IPS-NIHi11 (cell line): ENCODE measurements at regions not wholly inside any gene's neighbourhood (a gene's known extent, or its start where the extent isn't known, plus 50 kb on each side); places are given as distances from the start of the nearest gene placed in this dataset.

Experiments used
- DNase-seq: peaks from one replicate; pipeline ENCODE4 v3.0.0; 2012; ENCODE audit warnings: mixed read lengths, low spot score

GRCh38 chr18:38481576-38481975 lies 916.0 kb upstream of the CELF4 start:
- DNase-seq: no peak

- no peak for DNase-seq
Observed at GRCh38 chr18:38475686-38476085, 910.1 kb upstream of the CELF4 start.

- no peak for DNase-seq
Observed at GRCh38 chr18:38473535-38473934, 907.9 kb upstream of the CELF4 start.

DNA sequence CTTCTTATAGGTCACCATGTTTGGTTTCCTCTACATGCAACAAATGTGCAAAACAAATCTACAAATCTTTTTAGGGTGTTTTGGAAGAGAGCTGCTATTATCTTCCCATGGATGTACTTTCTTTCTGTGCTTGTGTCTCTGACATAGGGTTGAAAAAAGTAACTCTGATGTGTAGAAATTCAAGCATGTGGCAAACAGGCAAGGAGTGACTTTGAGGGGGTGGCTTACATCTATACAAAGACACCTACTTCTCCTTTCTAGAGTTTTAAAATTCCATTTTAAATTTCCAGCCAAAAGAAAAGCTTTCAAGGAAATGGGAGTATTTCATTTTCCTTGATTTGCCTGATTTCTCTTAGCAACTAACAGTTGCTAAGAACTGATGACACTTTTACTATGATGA lies 904.8 kb upstream of the CELF4 start:
- no peak for DNase-seq

DNA sequence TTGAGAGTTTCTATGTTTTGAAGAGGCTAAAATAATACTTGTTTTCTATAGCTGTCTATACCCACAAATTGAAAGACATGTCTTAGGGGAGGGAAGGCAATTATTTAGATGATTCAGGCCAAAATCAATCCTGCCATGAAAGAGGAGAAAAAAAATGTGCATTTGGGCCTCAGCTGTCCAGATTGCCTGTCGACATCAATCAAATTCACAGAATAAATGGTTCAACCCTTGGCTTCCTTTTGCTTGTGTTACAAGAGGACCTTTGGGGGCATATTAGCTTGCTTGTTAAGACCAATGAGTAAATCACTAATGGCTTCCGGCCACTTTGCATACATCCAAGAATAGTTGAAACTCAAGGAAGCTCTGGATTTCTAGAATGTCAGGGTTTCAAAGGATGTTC lies 900.8 kb upstream of the CELF4 start:
- DNase-seq: no peak

DNA sequence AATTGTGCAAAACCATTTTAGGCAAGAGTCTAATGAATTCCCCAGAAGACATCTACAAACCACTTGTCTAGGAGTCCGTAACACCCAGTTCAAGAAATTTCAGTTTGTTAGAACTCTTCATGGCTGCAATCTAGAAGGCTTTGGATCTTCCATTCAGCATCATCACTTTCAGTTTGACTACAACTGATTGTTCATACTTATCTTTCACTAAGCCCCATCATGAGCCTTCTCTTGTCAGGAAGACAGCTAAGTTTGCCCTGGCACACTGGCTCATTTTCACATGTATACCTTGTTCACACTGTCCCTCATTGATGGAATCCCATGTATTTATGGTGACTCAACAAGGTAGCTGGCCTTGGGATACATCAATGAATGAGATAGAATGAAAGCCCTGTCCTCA lies 898.4 kb upstream of the CELF4 start:
- DNase-seq: no peak

- no peak for DNase-seq
Observed at GRCh38 chr18:38460657-38461056, 895.1 kb upstream of the CELF4 start.

GRCh38 chr18:38459131-38459994 lies 893.8 kb upstream of the CELF4 start:
- no peak for DNase-seq

DNA sequence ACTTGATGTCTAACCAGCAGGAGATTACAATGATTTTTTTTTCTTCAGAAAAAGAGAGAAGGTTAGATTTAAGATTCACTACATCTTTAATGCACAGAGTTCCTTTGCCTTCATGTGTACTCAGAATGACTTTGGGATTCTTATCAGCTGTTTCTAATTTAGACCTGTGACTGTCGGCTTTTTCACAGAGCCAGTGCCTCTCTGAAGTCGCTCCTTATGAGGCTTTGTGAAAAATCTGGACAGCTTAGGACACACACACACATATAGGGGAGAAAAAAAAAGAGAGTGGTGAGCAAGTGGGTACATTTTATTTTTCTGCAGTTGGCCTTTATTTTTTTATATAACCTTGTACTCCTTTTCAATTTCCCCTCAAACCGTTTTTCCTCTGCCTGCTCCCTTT lies 893.1 kb upstream of the CELF4 start:
- no peak for DNase-seq

DNA sequence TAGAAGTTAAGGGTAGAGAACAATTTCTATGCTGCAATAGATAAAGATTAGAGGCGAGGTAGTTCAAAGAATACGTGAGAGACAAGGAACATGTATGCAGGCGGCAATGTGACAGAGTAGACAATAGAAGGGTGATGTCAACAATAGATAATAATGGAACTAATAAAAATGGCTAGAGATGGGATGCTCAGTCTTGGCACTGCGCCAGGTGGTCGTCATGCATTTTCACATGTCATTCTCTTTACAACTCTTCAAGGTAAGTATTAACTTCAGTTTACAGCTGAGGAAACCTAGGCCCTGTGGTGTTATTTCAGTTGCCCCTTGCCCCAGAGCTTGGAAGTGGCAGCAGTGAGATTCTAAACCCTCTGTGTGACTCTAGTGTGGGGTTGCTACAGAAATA lies 890.7 kb upstream of the CELF4 start:
- DNase-seq: no peak

DNA sequence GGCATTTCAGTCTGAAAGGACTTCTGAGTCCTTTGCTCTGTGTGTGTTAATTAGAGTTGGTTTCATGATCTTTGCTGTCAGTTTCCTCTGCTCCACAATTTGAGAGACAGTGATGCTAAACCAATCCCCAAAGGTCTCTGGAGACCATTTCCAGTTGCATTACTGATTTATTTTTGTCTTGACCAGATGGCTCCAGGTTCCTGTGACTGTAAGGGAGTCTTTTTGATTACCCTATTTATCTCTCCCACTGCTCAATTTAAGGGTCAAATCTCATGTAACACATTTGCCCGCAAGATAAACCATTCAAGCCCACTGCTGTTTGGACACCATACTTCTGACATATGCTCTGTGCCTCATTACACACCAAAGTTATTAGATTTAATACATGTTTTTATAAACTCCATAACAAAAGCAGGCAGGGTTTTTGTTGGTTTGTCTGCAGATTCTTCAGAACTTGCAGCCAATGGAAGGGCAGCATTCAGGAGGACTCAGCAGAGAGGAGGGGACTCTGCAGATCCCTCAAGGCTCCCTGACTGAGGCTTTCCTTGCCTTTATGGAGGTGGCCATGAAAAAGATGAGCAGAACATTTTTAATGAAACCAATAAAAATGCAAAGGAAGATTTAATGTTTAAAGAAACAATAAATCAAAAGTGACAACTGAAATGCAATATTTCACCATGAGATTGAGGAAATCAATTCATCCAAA lies 889.3 kb upstream of the CELF4 start:
- no peak for DNase-seq

GRCh38 chr18:38453880-38454279 lies 888.3 kb upstream of the CELF4 start:
- DNase-seq: no peak

GRCh38 chr18:38450876-38451275 lies 885.3 kb upstream of the CELF4 start:
- no peak for DNase-seq

DNA sequence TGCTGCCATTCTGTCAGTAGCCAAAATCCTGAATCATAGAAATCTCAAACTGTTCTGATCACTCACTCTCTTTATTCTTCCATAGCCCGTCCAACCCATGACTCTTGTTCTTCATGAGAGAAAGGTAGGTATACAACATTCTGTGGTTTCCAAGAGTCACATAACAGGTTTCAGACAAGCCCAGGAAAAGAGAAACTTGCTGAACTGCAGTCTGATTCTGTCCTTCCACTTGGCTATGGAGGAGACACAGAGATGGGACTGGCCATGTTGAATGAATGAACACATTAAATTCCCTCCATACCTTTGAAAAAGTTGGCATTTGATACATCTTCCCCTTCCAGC lies 880.2 kb upstream of the CELF4 start:
- no peak for DNase-seq

DNA sequence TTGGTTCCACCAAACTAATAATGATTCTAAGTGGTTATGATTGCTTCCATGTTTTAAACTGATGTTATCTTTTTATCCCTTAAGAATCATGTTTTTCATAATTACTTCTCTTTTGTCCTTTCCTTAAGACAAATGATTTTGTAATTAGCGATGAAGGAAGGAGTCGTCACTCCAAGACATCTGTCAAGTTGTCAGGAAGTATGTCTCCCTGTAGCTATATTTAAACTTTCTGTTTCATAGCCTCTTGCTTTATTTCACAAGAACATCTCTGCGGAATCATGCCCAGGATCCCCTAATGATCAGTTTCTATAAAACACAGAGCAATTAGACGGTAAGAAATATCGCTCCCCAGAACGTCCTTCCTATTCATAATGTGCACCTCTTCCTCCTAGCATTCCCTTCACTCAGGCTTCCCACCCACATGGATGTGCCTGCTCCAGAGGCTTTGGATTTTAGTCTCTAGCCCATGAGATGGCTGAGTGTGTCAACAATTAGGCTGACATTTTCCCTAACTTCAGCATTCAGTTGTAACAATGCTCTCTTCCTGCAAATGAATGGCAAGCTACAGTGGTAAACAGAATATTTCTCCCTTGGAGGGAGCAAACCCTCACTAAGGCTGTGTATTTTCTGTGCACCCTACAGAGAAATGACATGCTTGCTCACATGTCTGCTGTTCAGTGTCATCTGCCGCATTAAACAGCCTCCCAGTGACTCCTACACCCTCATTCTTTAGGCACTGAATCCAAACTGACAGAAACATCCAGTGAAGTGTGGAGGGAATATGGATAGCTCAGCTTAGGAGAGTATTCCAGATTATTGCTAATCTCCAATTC lies 879.6 kb upstream of the CELF4 start:
- DNase-seq: no peak

- DNase-seq: no peak
Observed at GRCh38 chr18:38427736-38428135, 862.1 kb upstream of the CELF4 start.

DNA sequence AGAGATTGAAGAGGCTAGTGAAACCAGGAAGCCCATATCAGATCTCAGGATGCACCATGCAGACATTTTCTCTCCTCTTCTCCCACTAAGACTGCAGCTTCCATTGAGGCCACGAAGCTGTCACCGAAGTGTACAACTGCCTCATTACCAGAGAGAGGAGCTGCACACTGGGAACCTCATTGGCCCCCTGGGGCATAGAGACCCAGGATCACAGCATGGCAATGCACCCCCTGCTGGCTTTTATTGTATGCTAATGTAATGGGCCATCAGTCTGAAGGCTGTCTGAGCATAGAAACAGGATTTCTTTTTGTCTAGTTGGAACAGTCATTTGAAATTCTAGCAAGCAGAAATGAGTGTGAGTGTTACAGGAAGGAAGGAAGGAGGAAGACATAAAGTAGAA lies 861.6 kb upstream of the CELF4 start:
- DNase-seq: no peak

- no peak for DNase-seq
Observed at GRCh38 chr18:38421872-38422615, 856.4 kb upstream of the CELF4 start.

DNA sequence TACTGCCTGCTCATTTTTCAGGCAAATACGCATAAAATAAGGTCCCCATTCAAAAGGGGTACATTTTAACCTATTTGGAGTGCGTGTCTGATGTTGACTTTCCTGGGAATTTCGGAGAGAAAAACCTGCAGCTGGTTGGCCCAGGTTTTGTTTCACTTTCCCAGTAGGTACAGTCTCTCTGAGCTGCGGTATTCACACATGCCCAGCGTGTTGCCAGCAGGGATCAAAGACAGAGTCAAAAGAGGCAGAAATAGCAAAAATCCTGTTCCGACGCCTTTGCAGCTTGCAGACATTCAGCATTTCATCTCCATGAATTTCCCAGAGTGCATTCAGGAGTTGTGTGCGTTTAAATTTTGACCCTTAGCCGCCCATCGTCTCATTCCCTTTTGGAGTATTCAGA lies 855.4 kb upstream of the CELF4 start:
- no peak for DNase-seq

GRCh38 chr18:38420611-38421010 lies 855.0 kb upstream of the CELF4 start:
- no peak for DNase-seq

DNA sequence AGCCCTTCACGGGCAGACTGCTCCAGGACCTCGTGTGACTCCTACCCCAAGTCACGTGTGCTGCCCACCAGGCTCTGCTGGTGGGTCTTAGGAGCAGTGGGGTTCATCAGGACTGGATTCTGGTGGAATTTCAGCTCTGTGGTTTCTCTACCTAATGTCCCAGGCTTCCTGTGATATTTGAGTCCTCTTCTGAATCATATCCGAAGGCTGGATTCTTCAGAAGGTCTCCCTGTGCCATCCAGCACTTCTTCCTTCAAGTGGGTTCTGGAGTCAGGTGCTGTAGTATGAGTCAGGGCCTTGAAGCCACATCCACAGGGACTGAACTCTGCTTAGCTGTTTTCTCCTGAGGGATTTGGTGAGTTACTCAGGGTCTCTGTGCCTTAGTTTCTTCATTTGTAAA lies 850.2 kb upstream of the CELF4 start:
- DNase-seq: no peak

DNA sequence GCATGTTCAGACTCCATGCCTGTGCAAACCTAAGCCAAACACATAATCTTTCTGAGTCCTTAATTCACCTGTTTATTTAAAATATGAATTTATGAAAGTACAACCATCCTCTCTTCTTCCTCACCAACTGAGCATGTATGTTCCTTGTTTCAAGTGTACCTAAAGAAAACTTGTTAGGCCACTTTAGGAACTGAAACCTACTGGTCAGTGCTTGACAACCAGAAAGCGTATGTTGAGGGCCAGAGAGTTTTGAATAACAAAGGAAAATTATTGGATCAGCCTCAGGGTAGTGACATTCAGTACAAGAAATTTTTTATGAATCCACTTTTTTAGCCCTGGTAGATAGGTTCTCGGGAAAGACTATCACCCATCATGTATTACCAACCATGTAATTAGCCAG lies 847.6 kb upstream of the CELF4 start:
- no peak for DNase-seq
